ENCODE measurements at regions not wholly inside any gene's neighbourhood (a gene's known extent, or its start where the extent isn't known, plus 50 kb on each side); places are given as distances from the start of the nearest gene placed in this dataset.

- no peak overlapping the region for H3K4me2 ChIP-seq (ENCODE audit: low read length)
Observed at GRCh38 chr14:83441801-83442200, 1908.1 kb upstream of the SEL1L start.

GRCh38 chr14:83455561-83455960, 1921.9 kb upstream of the SEL1L start:
- no peak overlapping the region for H2AFZ ChIP-seq (ENCODE audit: low read length)
- H3K4me2 ChIP-seq (ENCODE audit: low read length) = no peak overlapping the region
- H3K27ac ChIP-seq (ENCODE audit: low read depth, low read length, poor library complexity, severe bottlenecking) = no peak overlapping the region
- ChIA-PET POLR2A (no interaction called here), CTCF (ENCODE audit: unreplicated experiment) (no interaction called here)
- no peak for TF ChIP-seq EZH2phosphoT487 (IDR thresholded peaks at IDR 0.05; ENCODE audit: borderline replicate concordance, low read depth, low read length)
- no peak for TF ChIP-seq CTCF (conservative IDR thresholded peaks at IDR 0.05; ENCODE audit: low read length)
- no peak overlapping the region for H3K4me3 ChIP-seq (ENCODE audit: low read depth, low read length, poor library complexity, severe bottlenecking)
- BruUV-seq (replicated peaks) = no TSS peak
- H4K20me1 ChIP-seq (ENCODE audit: insufficient read depth, low read length) = no peaks in the 10 kb centered on the region
- H3K9me3 ChIP-seq (ENCODE audit: low read length) = peaks cover 16% of the 10 kb centered on the region; the same call in 1 of the 2 replicates
- intact Hi-C loops (cut with micrococcal nuclease; ENCODE audit: unreplicated experiment) = no loop called here
- no peaks in the 10 kb centered on the region for H3K4me1 ChIP-seq (ENCODE audit: insufficient read depth, low read length, poor library complexity, severe bottlenecking)
- H3K36me3 ChIP-seq (ENCODE audit: insufficient read depth, low read length) = no peaks in the 10 kb centered on the region
- H3K9me2 ChIP-seq (ENCODE audit: insufficient read depth, low read length) = no peaks in the 10 kb centered on the region
- H3K79me2 ChIP-seq (ENCODE audit: insufficient read depth, low read depth, low read length) = no peaks in the 10 kb centered on the region
- no peak for DNase-seq (ENCODE audit: low spot score)

More at GRCh38 chr14:83441801-83442200, 1908.1 kb upstream of the SEL1L start:
- Histone ChIP-seq H3K4me1 (ENCODE audit: insufficient read depth, low read length, poor library complexity, severe bottlenecking) (no peaks in the 10 kb centered on the region), H3K79me2 (ENCODE audit: insufficient read depth, low read depth, low read length) (no peaks in the 10 kb centered on the region), H3K36me3 (ENCODE audit: insufficient read depth, low read length) (no peaks in the 10 kb centered on the region), H3K9me2 (ENCODE audit: insufficient read depth, low read length) (no peaks in the 10 kb centered on the region), H3K27ac (ENCODE audit: low read depth, low read length, poor library complexity, severe bottlenecking) (no peak overlapping the region), H4K20me1 (ENCODE audit: insufficient read depth, low read length) (no peaks in the 10 kb centered on the region), H3K9me3 (ENCODE audit: low read length) (no peaks in the 10 kb centered on the region), H3K4me3 (ENCODE audit: low read depth, low read length, poor library complexity, severe bottlenecking) (no peak overlapping the region), H2AFZ (ENCODE audit: low read length) (no peak overlapping the region)
- ChIA-PET CTCF (ENCODE audit: unreplicated experiment) (no interaction called here), POLR2A (interaction anchor here (1.4 kb wide), 1 partner anchor 12 kb away, joined by 3 read pairs; no protein-coding TSS in a partner anchor)
- no peak for DNase-seq (ENCODE audit: low spot score)
- TF ChIP-seq CTCF (conservative IDR thresholded peaks at IDR 0.05; ENCODE audit: low read length) (no peak), EZH2phosphoT487 (IDR thresholded peaks at IDR 0.05; ENCODE audit: borderline replicate concordance, low read depth, low read length) (no peak)
- BruUV-seq (replicated peaks) = no TSS peak
- intact Hi-C loops (cut with micrococcal nuclease; ENCODE audit: unreplicated experiment) = no loop called here

GRCh38 chr14:83461521-83461920, 1927.9 kb upstream of the SEL1L start:
- Histone ChIP-seq H3K9me3 (ENCODE audit: low read length) (0 out of 2 replicates have a peak, but pooled peaks cover 5% of the 10 kb centered on the region), H3K36me3 (ENCODE audit: insufficient read depth, low read length) (no peaks in the 10 kb centered on the region), H3K4me3 (ENCODE audit: low read depth, low read length, poor library complexity, severe bottlenecking) (no peak overlapping the region), H2AFZ (ENCODE audit: low read length) (no peak overlapping the region), H3K79me2 (ENCODE audit: insufficient read depth, low read depth, low read length) (no peaks in the 10 kb centered on the region), H3K4me1 (ENCODE audit: insufficient read depth, low read length, poor library complexity, severe bottlenecking) (no peaks in the 10 kb centered on the region), H4K20me1 (ENCODE audit: insufficient read depth, low read length) (no peaks in the 10 kb centered on the region), H3K27ac (ENCODE audit: low read depth, low read length, poor library complexity, severe bottlenecking) (no peak overlapping the region), H3K9me2 (ENCODE audit: insufficient read depth, low read length) (no peaks in the 10 kb centered on the region), H3K4me2 (ENCODE audit: low read length) (no peak overlapping the region)
- DNase-seq (ENCODE audit: low spot score) = no peak
- TF ChIP-seq EZH2phosphoT487 (IDR thresholded peaks at IDR 0.05; ENCODE audit: borderline replicate concordance, low read depth, low read length) (no peak), CTCF (conservative IDR thresholded peaks at IDR 0.05; ENCODE audit: low read length) (no peak)
- ChIA-PET CTCF (ENCODE audit: unreplicated experiment) (no interaction called here), POLR2A (interaction anchor here (1.0 kb wide), 1 partner anchor 10 kb away, joined by 3 read pairs; no protein-coding TSS in a partner anchor)
- no TSS peak for BruUV-seq (replicated peaks)
- intact Hi-C loops (cut with micrococcal nuclease; ENCODE audit: unreplicated experiment) = loop anchor here (10.0 kb wide), 1 partner anchor 747 kb away; no protein-coding TSS in a partner anchor

Measured in OCI-LY7 (cell line).